SH-SY5Y (cell line): ENCODE measurements at regions not wholly inside any gene's neighbourhood (a gene's known extent, or its start where the extent isn't known, plus 50 kb on each side); places are given as distances from the start of the nearest gene placed in this dataset.

Experiments
- GATA2 ChIP-seq: IDR thresholded peaks from 2 replicates; pipeline ENCODE4 v1.6.1; 2011; ENCODE audit warnings: mild to moderate bottlenecking, low read depth, low read length
- GATA3 ChIP-seq: IDR thresholded peaks from 2 replicates; pipeline ENCODE4 v1.6.1; 2011; ENCODE audit warnings: low read depth, mild to moderate bottlenecking, low read length, moderate library complexity

DNA sequence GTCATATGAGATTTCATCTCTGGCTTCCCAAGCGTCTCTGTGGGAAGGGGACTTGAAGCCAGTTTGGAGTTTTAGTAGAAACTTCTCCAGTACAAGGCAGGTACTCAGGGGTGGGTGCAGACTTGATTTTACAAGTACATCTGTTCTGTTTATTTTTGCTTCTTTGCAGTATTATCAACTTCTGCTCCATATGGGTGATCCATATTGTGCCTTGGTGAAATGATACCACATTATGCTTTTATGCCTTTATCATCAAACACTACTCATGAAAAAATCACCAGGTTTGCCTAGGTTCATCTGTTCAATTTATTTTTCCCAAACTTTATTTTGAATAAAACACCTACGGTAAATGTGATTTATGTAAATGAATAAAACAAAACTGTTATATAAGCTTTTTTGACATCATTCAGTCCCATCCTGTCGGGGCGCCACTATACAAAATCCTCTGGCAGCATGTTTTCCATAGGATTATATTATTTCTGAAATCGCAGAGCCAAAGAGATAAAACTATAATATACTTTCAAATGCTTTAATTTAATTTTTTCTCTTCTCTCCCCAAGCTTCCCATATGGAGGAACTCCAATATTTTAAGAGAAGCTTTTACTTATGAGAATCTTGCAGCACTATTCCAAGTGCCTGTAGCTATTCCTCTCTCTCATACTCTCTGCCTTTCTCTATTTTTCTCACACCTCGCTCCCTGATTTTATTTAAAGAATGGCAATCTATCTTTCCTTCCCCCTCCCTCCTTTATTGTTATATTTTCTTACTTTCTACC, 490.9 kb downstream of the RNF144A start:
- no peak for TF ChIP-seq GATA3
- no peak for TF ChIP-seq GATA2
